ENCODE measurements at regions not wholly inside any gene's neighbourhood (a gene's known extent, or its start where the extent isn't known, plus 50 kb on each side); places are given as distances from the start of the nearest gene placed in this dataset.

GRCh38 chr2:16561676-16562075 is 104.0 kb downstream of the CYRIA start:
- no peak for TF ChIP-seq CTCF (IDR thresholded peaks at IDR 0.05; ENCODE audit: insufficient read depth, low read length, severe bottlenecking)
- Histone ChIP-seq H3K4me3 (ENCODE audit: low read depth, low read length) (no peak overlapping the region), H3K27me3 (ENCODE audit: control insufficient read depth, insufficient read depth, low read length) (no peaks in the 10 kb centered on the region), H3K36me3 (ENCODE audit: control insufficient read depth, insufficient read depth, low read length) (no peaks in the 10 kb centered on the region)
- FAIRE-seq (no peak), DNase-seq (ENCODE audit: low read depth) (no peak)

GRCh38 chr2:16561251-16561650 is 104.4 kb downstream of the CYRIA start:
- Histone ChIP-seq H3K36me3 (ENCODE audit: control insufficient read depth, insufficient read depth, low read length) (no peaks in the 10 kb centered on the region), H3K27me3 (ENCODE audit: control insufficient read depth, insufficient read depth, low read length) (no peaks in the 10 kb centered on the region), H3K4me3 (ENCODE audit: low read depth, low read length) (no peak overlapping the region)
- TF ChIP-seq CTCF (IDR thresholded peaks at IDR 0.05; ENCODE audit: insufficient read depth, low read length, severe bottlenecking), result no peak
- DNase-seq (ENCODE audit: low read depth), result no peak
- no peak for FAIRE-seq

- peak; percentile 28 for FAIRE-seq
- no peaks in the 10 kb centered on the region for H3K36me3 ChIP-seq (ENCODE audit: control insufficient read depth, insufficient read depth, low read length)
Observed at GRCh38 chr2:16559278-16560067, 106.2 kb downstream of the CYRIA start.

GRCh38 chr2:16554060-16554583 is 111.5 kb downstream of the CYRIA start:
- no peak for TF ChIP-seq CTCF (IDR thresholded peaks at IDR 0.05; ENCODE audit: insufficient read depth, low read length, severe bottlenecking)
- DNase-seq (ENCODE audit: low read depth), result no peak
- Histone ChIP-seq H3K27me3 (ENCODE audit: control insufficient read depth, insufficient read depth, low read length) (no peaks in the 10 kb centered on the region), H3K4me3 (ENCODE audit: low read depth, low read length) (no peak overlapping the region), H3K36me3 (ENCODE audit: control insufficient read depth, insufficient read depth, low read length) (no peaks in the 10 kb centered on the region)
- FAIRE-seq, result no peak

More at GRCh38 chr2:16559278-16560067, 106.2 kb downstream of the CYRIA start:
- TF ChIP-seq CTCF (IDR thresholded peaks at IDR 0.05; ENCODE audit: insufficient read depth, low read length, severe bottlenecking), result no peak
- no peak for DNase-seq (ENCODE audit: low read depth)
- no peaks in the 10 kb centered on the region for H3K27me3 ChIP-seq (ENCODE audit: control insufficient read depth, insufficient read depth, low read length)
- no peak overlapping the region for H3K4me3 ChIP-seq (ENCODE audit: low read depth, low read length)

- H3K4me3 ChIP-seq (ENCODE audit: low read depth, low read length), result no peak overlapping the region
- H3K27me3 ChIP-seq (ENCODE audit: control insufficient read depth, insufficient read depth, low read length), result no peaks in the 10 kb centered on the region
- FAIRE-seq (no peak), DNase-seq (ENCODE audit: low read depth) (peak; percentile 52)
- peak; percentile 64 for TF ChIP-seq CTCF (IDR thresholded peaks at IDR 0.05; ENCODE audit: insufficient read depth, low read length, severe bottlenecking)
- H3K36me3 ChIP-seq (ENCODE audit: control insufficient read depth, insufficient read depth, low read length), result no peaks in the 10 kb centered on the region
Observed at GRCh38 chr2:16553226-16553625, 112.4 kb downstream of the CYRIA start.
